HCT116 (cell line): ENCODE measurements at regions not wholly inside any gene's neighbourhood (a gene's known extent, or its start where the extent isn't known, plus 50 kb on each side); places are given as distances from the start of the nearest gene placed in this dataset.

Experiments
- ATAC-seq: fragments of 200-7000 bp; cut with Tn5 transposase; 2 replicates; pipeline ENCODE4 v1.9.1; 2020; ENCODE audit warnings: mild to moderate bottlenecking, moderate library complexity
- BruUV-seq: library from RNA; stranded (reverse); fragments of 400-500 nt; replicated peaks from 2 replicates; lab custom pipeline; 2021; lab: Mats Ljungman, UMichigan
- CTCF ChIA-PET: fragments of 300-600 bp; sonication (Branson Sonifier 250); formaldehyde crosslinking; loops from one replicate; lab custom pipeline; 2021; ENCODE audit warnings: antibody characterized with exemption; lab: Charles Lee
- POLR2A ChIA-PET: fragments of 300-600, 350-600 bp; sonication (Branson Sonifier 250); formaldehyde crosslinking; loops from one replicate; lab custom pipeline; 2021; ENCODE audit warnings: antibody characterized with exemption; lab: Charles Lee
- RAD21 ChIA-PET, 2 experiments: fragments of 300-600 bp; sonication (Branson Sonifier 250); formaldehyde crosslinking; loops; one replicate each; lab custom pipeline; 2023; ENCODE audit warnings: low total read pairs in 2 of 2; ENCODE audit not compliant: uncharacterized antibody in 2 of 2, unreplicated experiment in 2 of 2, low non-redundant PET in 1 of 2; lab: Charles Lee
- DNase-seq: peaks from one replicate; pipeline ENCODE4 v3.0.0-alpha.2; 2010; ENCODE audit warnings: low read depth, low spot score
- H2AFZ ChIP-seq: fragments of 200-600 bp; shearing (Covaris generic), sonication (generic); 2 replicates; pipeline ENCODE4 v1.6.1; 2017; ENCODE audit warnings: low read depth, mixed run types, mixed read lengths, antibody characterized with exemption, low read length; ENCODE audit not compliant: poor library complexity, severe bottlenecking
- H3K27ac ChIP-seq: 2 replicates; pipeline ENCODE4 v1.5.1; 2012; ENCODE audit warnings: low read depth, low read length
- H3K27me3 ChIP-seq: fragments of 200-600 bp; sonication (generic); 2 replicates; pipeline ENCODE4 v1.6.1; 2016; ENCODE audit warnings: mixed run types, low read length, mixed read lengths; ENCODE audit not compliant: insufficient read depth
- H3K36me3 ChIP-seq, 2 experiments: fragments of 200-500 bp in 1 of 2; fragments of 200-600 bp in 1 of 2; sonication (Bioruptor generic) in 1 of 2; sonication (generic) in 1 of 2; 2 replicates each; pipeline versions ENCODE4 v1.5.1 to v1.6.1; 2014 to 2016; ENCODE audit warnings: low read length in 2 of 2, inconsistent platforms in 1 of 2, mixed read lengths in 1 of 2, mixed run types in 1 of 2; ENCODE audit not compliant: insufficient read depth in 2 of 2, control insufficient read depth in 1 of 2
- H3K4me1 ChIP-seq, 2 experiments: fragments of 200-600 bp in 1 of 2; sonication (generic) in 1 of 2; 2 replicates each; pipeline versions ENCODE4 v1.5.1 to v1.6.1; 2012 to 2017; ENCODE audit warnings: low read length in 2 of 2, inconsistent platforms in 1 of 2, mild to moderate bottlenecking in 1 of 2, mixed read lengths in 1 of 2, mixed run types in 1 of 2, moderate library complexity in 1 of 2; ENCODE audit not compliant: insufficient read depth in 2 of 2, control insufficient read depth in 1 of 2
- H3K4me2 ChIP-seq: fragments of 200-600 bp; sonication (generic); 2 replicates; pipeline ENCODE4 v1.6.1; 2017; ENCODE audit warnings: mixed run types, low read length, mixed read lengths
- H3K4me3 ChIP-seq, 2 experiments: fragments of 200-600 bp in 1 of 2; sonication (generic) in 1 of 2; replicated peaks in 1 of 2; 2 replicates each; pipeline ENCODE4 v1.5.1; 2011 to 2016; ENCODE audit warnings: low read length in 2 of 2, control low read depth in 1 of 2, low read depth in 1 of 2, mild to moderate bottlenecking in 1 of 2, mixed read lengths in 1 of 2, mixed run types in 1 of 2
- H3K79me2 ChIP-seq: fragments of 200-600 bp; sonication (generic); 2 replicates; pipeline ENCODE4 v1.6.1; 2017; ENCODE audit warnings: mild to moderate bottlenecking, mixed run types, low read length, moderate library complexity, mixed read lengths; ENCODE audit not compliant: insufficient read depth
- H3K9ac ChIP-seq: fragments of 200-600 bp; sonication (generic); 2 replicates; pipeline ENCODE4 v1.6.1; 2016; ENCODE audit warnings: low read length, mixed read lengths
- H3K9me2 ChIP-seq: fragments of 200-600 bp; sonication (generic), shearing (Covaris generic); 2 replicates; pipeline ENCODE4 v1.6.1; 2017; ENCODE audit warnings: mixed run types, mild to moderate bottlenecking, moderate library complexity; ENCODE audit not compliant: insufficient read depth
- H3K9me3 ChIP-seq, 2 experiments: fragments of 200-500 bp in 1 of 2; fragments of 200-600 bp in 1 of 2; sonication (Bioruptor generic) in 1 of 2; sonication (generic) in 1 of 2; 2 replicates each; pipeline ENCODE4 v1.6.1; 2014 to 2017; ENCODE audit warnings: low read length in 2 of 2, mixed read lengths in 2 of 2, inconsistent platforms in 1 of 2, low read depth in 1 of 2, mild to moderate bottlenecking in 1 of 2, mixed run types in 1 of 2, moderate library complexity in 1 of 2; ENCODE audit not compliant: control insufficient read depth in 1 of 2, insufficient read depth in 1 of 2
- H4K20me1 ChIP-seq: fragments of 200-600 bp; sonication (generic), shearing (Covaris generic); 2 replicates; pipeline ENCODE4 v1.6.1; 2017; ENCODE audit warnings: mixed run types, mild to moderate bottlenecking, moderate library complexity; ENCODE audit not compliant: insufficient read depth
- CEBPB ChIP-seq: IDR thresholded peaks from 2 replicates; pipeline ENCODE4 v1.6.1; 2012; ENCODE audit warnings: low read depth
- CTCF ChIP-seq, 3 experiments: fragments of 200-600 bp in 1 of 3; sonication (generic) in 1 of 3; IDR thresholded peaks in 2 of 3; conservative IDR thresholded peaks in 1 of 3; 2 replicates each; pipeline ENCODE4 v1.5.1; 2012 to 2017; ENCODE audit warnings: low read depth in 2 of 3, low read length in 2 of 3, antibody characterized with exemption in 1 of 3, borderline replicate concordance in 1 of 3, control low read depth in 1 of 3, mild to moderate bottlenecking in 1 of 3, mixed read lengths in 1 of 3, mixed run types in 1 of 3, moderate library complexity in 1 of 3; ENCODE audit not compliant: insufficient read depth in 1 of 3
- EGR1 ChIP-seq: IDR thresholded peaks from 2 replicates; pipeline ENCODE4 v1.6.1; 2012; ENCODE audit warnings: low read depth
- ELF1 ChIP-seq: IDR thresholded peaks from 2 replicates; pipeline ENCODE4 v1.6.1; 2012; ENCODE audit warnings: low read depth, borderline replicate concordance
- EZH2 ChIP-seq: fragments of 200-600 bp; sonication (generic); IDR thresholded peaks from 2 replicates; pipeline ENCODE4 v1.6.1; 2017; ENCODE audit warnings: antibody characterized with exemption, mixed run types
- EZH2phosphoT487 ChIP-seq: fragments of 200-600 bp; IDR thresholded peaks from 2 replicates; pipeline ENCODE4 v1.6.1; 2018; ENCODE audit warnings: antibody characterized with exemption, borderline replicate concordance
- RAD21 ChIP-seq: IDR thresholded peaks from 2 replicates; pipeline ENCODE4 v1.6.1; 2012; ENCODE audit warnings: low read depth, mild to moderate bottlenecking
- SIN3A ChIP-seq: IDR thresholded peaks from 2 replicates; pipeline ENCODE4 v1.6.1; 2012; ENCODE audit warnings: low read depth
- SRF ChIP-seq: IDR thresholded peaks from 2 replicates; pipeline ENCODE4 v1.6.1; 2012; ENCODE audit warnings: low read depth
- ZFX ChIP-seq: fragments of 450-650 bp; IDR thresholded peaks from 2 replicates; pipeline ENCODE4 v1.6.1; 2017
- ZNF274 ChIP-seq: fragments of 200-500 bp; sonication (Bioruptor generic); IDR thresholded peaks from 2 replicates; pipeline ENCODE4 v1.6.1; 2014; ENCODE audit warnings: mild to moderate bottlenecking, low read depth, low read length, inconsistent platforms
- intact Hi-C: fragments of 100-400 bp; cut with micrococcal nuclease; formaldehyde crosslinking; loops from 2 replicates; pipeline ENCODE4 v1.10.0; 2022

GRCh38 chr3:15894382-15894781 lies 96.6 kb upstream of the ANKRD28 start:
- no peak for DNase-seq
- ATAC-seq: no peak

GRCh38 chr3:15896500-15896899 lies 98.7 kb upstream of the ANKRD28 start:
- TF ChIP-seq SRF (no peak), ELF1 (no peak), ZFX (no peak), SIN3A (no peak), ZNF274 (no peak), EGR1 (no peak), EZH2 (no peak), CTCF (IDR thresholded peaks at IDR 0.05 in 2 of 3, conservative IDR thresholded peaks at IDR 0.05 in 1 of 3; ENCODE audit: borderline replicate concordance in 1 of 3, insufficient read depth in 1 of 3, low read depth in 2 of 3, low read length in 2 of 3) (no peak), EZH2phosphoT487 (no peak)
- no peak for ATAC-seq
- Histone ChIP-seq H3K9me2 (no peaks in the 10 kb centered on the region), H3K4me3 (no peak overlapping the region), H3K79me2 (no peaks in the 10 kb centered on the region), H2AFZ (no peak overlapping the region), H3K9ac (no peak overlapping the region), H3K4me2 (no peak overlapping the region), H4K20me1 (no peaks in the 10 kb centered on the region), H3K27ac (no peak overlapping the region), H3K4me1 (peaks cover 2 to 5% of the 10 kb centered on the region in 2 experiments; a peak in 2 of 4 replicates), H3K9me3 (no peaks in the 10 kb centered on the region), H3K27me3 (no peaks in the 10 kb centered on the region), H3K36me3 (no peaks in the 10 kb centered on the region)
- ChIA-PET CTCF (no interaction called here), RAD21 (no interaction called here), POLR2A (no interaction called here)
- DNase-seq: no peak
- BruUV-seq: no TSS peak
- intact Hi-C loops: no loop called here

More at GRCh38 chr3:15894382-15894781, 96.6 kb upstream of the ANKRD28 start:
- POLR2A ChIA-PET: no interaction called here
- H3K9me3 ChIP-seq: no peaks in the 10 kb centered on the region
- H3K27ac ChIP-seq: no peak overlapping the region
- H3K9ac ChIP-seq: no peak overlapping the region
- H3K36me3 ChIP-seq: no peaks in the 10 kb centered on the region
- intact Hi-C loops: no loop called here
- no peaks in the 10 kb centered on the region for H4K20me1 ChIP-seq
- H2AFZ ChIP-seq: no peak overlapping the region
- TF ChIP-seq RAD21 (no peak), CEBPB (no peak)
- BruUV-seq: no TSS peak
- peaks cover 2 to 3% of the 10 kb centered on the region in 2 experiments; a peak in 2 of 4 replicates for H3K4me1 ChIP-seq
- H3K4me3 ChIP-seq: no peak overlapping the region
- RAD21 ChIA-PET: no interaction called here
- H3K4me2 ChIP-seq: no peak overlapping the region
- H3K9me2 ChIP-seq: no peaks in the 10 kb centered on the region
- H3K27me3 ChIP-seq: no peaks in the 10 kb centered on the region
- CTCF ChIA-PET: no interaction called here
- no peaks in the 10 kb centered on the region for H3K79me2 ChIP-seq
